K562 (cell line): ENCODE measurements at regions not wholly inside any gene's neighbourhood (a gene's known extent, or its start where the extent isn't known, plus 50 kb on each side); places are given as distances from the start of the nearest gene placed in this dataset.

ENCODE experiments used
- ATAC-seq: fragments of 200-7000 bp; cut with Tn5 transposase; 3 replicates; pipeline ENCODE4 v1.9.1; 2020; ENCODE audit warnings: moderate library complexity
- BruUV-seq: library from RNA; stranded (reverse); fragments of 400-500 nt; replicated peaks from 2 replicates; lab custom pipeline; 2021; lab: Mats Ljungman, UMichigan
- CTCF ChIA-PET: fragments of 300-600 bp; formaldehyde crosslinking; extraction: SDS; loops from one replicate; lab custom pipeline; 2021; ENCODE audit warnings: low intra/inter-chr PET ratio; lab: Yijun Ruan, JAX
- POLR2A ChIA-PET: fragments of 300-600, 350-650 bp; sonication (Branson Sonifier 250); formaldehyde crosslinking; extraction: SDS; loops from one replicate; lab custom pipeline; 2021; ENCODE audit warnings: antibody characterized with exemption, inconsistent platforms; lab: Yijun Ruan, JAX
- DNase-seq, 4 experiments: peaks; one replicate each; pipeline versions ENCODE4 v3.0.0 to v3.0.0-alpha.2; 2011 to 2018; ENCODE audit warnings: low spot score in 3 of 4, mixed read lengths in 3 of 4; ENCODE audit errors: extremely low read depth in 1 of 4
- FAIRE-seq: peaks from 2 replicates; lab custom pipeline; 2011; peaks lifted over from hg19 to GRCh38; lab: Jason Lieb, UNC
- H2AFZ ChIP-seq: 2 replicates; pipeline ENCODE4 v1.6.0; 2011; ENCODE audit warnings: low read depth, low read length, control low read depth, inconsistent platforms
- H3K27ac ChIP-seq: fragments of 200-600 bp; 3 replicates; pipeline ENCODE4 v1.8.0; 2011; ENCODE audit warnings: low read depth, mild to moderate bottlenecking, control low read depth, inconsistent platforms, low read length, moderate library complexity, mixed read lengths; ENCODE audit errors: extremely low read depth
- H3K27me3 ChIP-seq, 2 experiments: fragments of 300-600 bp in 1 of 2; 2 replicates in 1 of 2; 3 replicates in 1 of 2; pipeline versions ENCODE4 v1.6.0 to v1.8.0; 2011; ENCODE audit warnings: inconsistent platforms in 2 of 2, low read length in 2 of 2, mild to moderate bottlenecking in 1 of 2, mixed read lengths in 1 of 2, moderate library complexity in 1 of 2; ENCODE audit not compliant: control insufficient read depth in 2 of 2, insufficient read depth in 2 of 2
- H3K36me3 ChIP-seq: fragments of 300-600 bp; 3 replicates; pipeline ENCODE4 v1.8.0; 2011; ENCODE audit warnings: mild to moderate bottlenecking, low read length, inconsistent platforms; ENCODE audit not compliant: control insufficient read depth, insufficient read depth
- H3K4me1 ChIP-seq, 2 experiments: fragments of 200-600 bp in 1 of 2; replicated peaks in 1 of 2; 2 replicates in 1 of 2; 3 replicates in 1 of 2; pipeline versions ENCODE4 v1.5.1 to v1.8.0; 2011; ENCODE audit warnings: inconsistent platforms in 2 of 2, low read length in 2 of 2, mild to moderate bottlenecking in 1 of 2, mixed read lengths in 1 of 2, moderate library complexity in 1 of 2; ENCODE audit not compliant: control insufficient read depth in 2 of 2, insufficient read depth in 2 of 2
- H3K4me2 ChIP-seq: 2 replicates; pipeline ENCODE4 v1.6.1; 2011; ENCODE audit warnings: low read length, control low read depth, inconsistent platforms, mixed read lengths; ENCODE audit not compliant: insufficient read depth
- H3K4me3 ChIP-seq: fragments of 200-600 bp; sonication (generic), shearing (Covaris generic); 2 replicates; pipeline ENCODE4 v1.5.1; 2016; ENCODE audit warnings: control low read depth, inconsistent platforms
- H3K79me2 ChIP-seq: fragments of 200-600 bp; 3 replicates; pipeline ENCODE4 v1.8.0; 2011; ENCODE audit warnings: low read length, inconsistent platforms; ENCODE audit not compliant: control insufficient read depth, insufficient read depth
- H3K9ac ChIP-seq, 2 experiments: 2 replicates each; pipeline versions ENCODE4 v1.6.0 to v1.6.1; 2011; ENCODE audit warnings: low read depth in 2 of 2, low read length in 2 of 2, control low read depth in 1 of 2, inconsistent platforms in 1 of 2, mild to moderate bottlenecking in 1 of 2, mixed read lengths in 1 of 2; ENCODE audit not compliant: insufficient read depth in 1 of 2
- H3K9me1 ChIP-seq: one replicate; pipeline ENCODE4 v1.6.0; 2011; ENCODE audit warnings: inconsistent platforms, mild to moderate bottlenecking, low read length, moderate library complexity; ENCODE audit not compliant: control insufficient read depth, insufficient read depth
- H3K9me3 ChIP-seq: replicated peaks from 2 replicates; pipeline ENCODE4 v1.5.1; 2011; ENCODE audit warnings: low read depth, low read length, inconsistent platforms; ENCODE audit not compliant: control insufficient read depth, insufficient read depth
- H4K20me1 ChIP-seq: replicated peaks from 2 replicates; pipeline ENCODE4 v1.6.1; 2011; ENCODE audit warnings: low read length, inconsistent platforms, mixed read lengths; ENCODE audit not compliant: control insufficient read depth, insufficient read depth
- PRMT5 ChIP-seq: sonication (generic); formaldehyde crosslinking; IDR thresholded peaks from 2 replicates; pipeline ENCODE4 v1.5.0; 2020; ENCODE audit warnings: missing genetic modification reagents
- ZNF212 ChIP-seq: fragments of 450-650 bp; formaldehyde crosslinking; IDR thresholded peaks from 2 replicates; pipeline ENCODE4 v1.4.0; 2020; ENCODE audit warnings: mild to moderate bottlenecking
- WGBS: fragments of 100-300 bp; shearing (Covaris generic); methylation state at CpG from one replicate; pipeline ENCODE4 v1.1.6; 2016; ENCODE audit warnings: low coverage, mixed read lengths; ENCODE audit not compliant: insufficient coverage; ENCODE audit errors: missing lambda C conversion rate; 5-methylcytosine and 5-hydroxymethylcytosine counted together
- in situ Hi-C: fragments of 300-500 bp; cut with MboI; formaldehyde crosslinking; loops from 4 replicates; pipeline ENCODE4 v1.15.0; 2018; ENCODE audit warnings: inconsistent platforms, mixed read lengths
- intact Hi-C: fragments of 100-400 bp; cut with micrococcal nuclease; formaldehyde crosslinking; loops from 2 replicates; pipeline ENCODE4 v1.14.2; 2022
- TF ChIP-seq, protein P1 (sequence below), 2 experiments: fragments of 450-650 bp; IDR thresholded peaks; 2 replicates each; pipeline ENCODE4 v1.6.1; 2018; ENCODE audit warnings: mild to moderate bottlenecking in 2 of 2, low read depth in 1 of 2; ENCODE audit not compliant: partially characterized antibody in 2 of 2

GRCh38 chr4:58981828-58982227, 1871.6 kb upstream of the IGFBP7 start:
- H3K79me2 ChIP-seq: no peaks in the 10 kb centered on the region
- H3K4me2 ChIP-seq: no peak overlapping the region
- TF ChIP-seq ZNF212 (CRISPR knock-in tag): no peak
- ATAC-seq (no peak), FAIRE-seq (no peak), DNase-seq (no peak)
- H3K27ac ChIP-seq: no peak overlapping the region
- no peaks in the 10 kb centered on the region for H3K9me1 ChIP-seq
- no peak overlapping the region for H3K4me3 ChIP-seq
- no peak overlapping the region for H3K9ac ChIP-seq
- H4K20me1 ChIP-seq: no peaks in the 10 kb centered on the region
- no peaks in the 10 kb centered on the region for H3K27me3 ChIP-seq
- H3K36me3 ChIP-seq: no peaks in the 10 kb centered on the region
- ChIA-PET CTCF (no interaction called here), POLR2A (no interaction called here)
- no peak overlapping the region for H2AFZ ChIP-seq
- no peaks in the 10 kb centered on the region for H3K9me3 ChIP-seq
- no peaks in the 10 kb centered on the region for H3K4me1 ChIP-seq
- intact Hi-C loops: no loop called here
- BruUV-seq: no TSS peak
- WGBS: 0% methylated on average over 1 of the region's 1 CpG
- in situ Hi-C loops: no loop called here

GRCh38 chr4:58983887-58984286, 1873.7 kb upstream of the IGFBP7 start:
- POLR2A ChIA-PET: no interaction called here
- TF ChIP-seq PRMT5: no peak
- TF ChIP-seq, protein P1, sequence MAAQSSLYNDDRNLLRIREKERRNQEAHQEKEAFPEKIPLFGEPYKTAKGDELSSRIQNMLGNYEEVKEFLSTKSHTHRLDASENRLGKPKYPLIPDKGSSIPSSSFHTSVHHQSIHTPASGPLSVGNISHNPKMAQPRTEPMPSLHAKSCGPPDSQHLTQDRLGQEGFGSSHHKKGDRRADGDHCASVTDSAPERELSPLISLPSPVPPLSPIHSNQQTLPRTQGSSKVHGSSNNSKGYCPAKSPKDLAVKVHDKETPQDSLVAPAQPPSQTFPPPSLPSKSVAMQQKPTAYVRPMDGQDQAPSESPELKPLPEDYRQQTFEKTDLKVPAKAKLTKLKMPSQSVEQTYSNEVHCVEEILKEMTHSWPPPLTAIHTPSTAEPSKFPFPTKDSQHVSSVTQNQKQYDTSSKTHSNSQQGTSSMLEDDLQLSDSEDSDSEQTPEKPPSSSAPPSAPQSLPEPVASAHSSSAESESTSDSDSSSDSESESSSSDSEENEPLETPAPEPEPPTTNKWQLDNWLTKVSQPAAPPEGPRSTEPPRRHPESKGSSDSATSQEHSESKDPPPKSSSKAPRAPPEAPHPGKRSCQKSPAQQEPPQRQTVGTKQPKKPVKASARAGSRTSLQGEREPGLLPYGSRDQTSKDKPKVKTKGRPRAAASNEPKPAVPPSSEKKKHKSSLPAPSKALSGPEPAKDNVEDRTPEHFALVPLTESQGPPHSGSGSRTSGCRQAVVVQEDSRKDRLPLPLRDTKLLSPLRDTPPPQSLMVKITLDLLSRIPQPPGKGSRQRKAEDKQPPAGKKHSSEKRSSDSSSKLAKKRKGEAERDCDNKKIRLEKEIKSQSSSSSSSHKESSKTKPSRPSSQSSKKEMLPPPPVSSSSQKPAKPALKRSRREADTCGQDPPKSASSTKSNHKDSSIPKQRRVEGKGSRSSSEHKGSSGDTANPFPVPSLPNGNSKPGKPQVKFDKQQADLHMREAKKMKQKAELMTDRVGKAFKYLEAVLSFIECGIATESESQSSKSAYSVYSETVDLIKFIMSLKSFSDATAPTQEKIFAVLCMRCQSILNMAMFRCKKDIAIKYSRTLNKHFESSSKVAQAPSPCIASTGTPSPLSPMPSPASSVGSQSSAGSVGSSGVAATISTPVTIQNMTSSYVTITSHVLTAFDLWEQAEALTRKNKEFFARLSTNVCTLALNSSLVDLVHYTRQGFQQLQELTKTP (IDR thresholded peaks at IDR 0.05; ENCODE audit: low read depth in 1 of 2, partially characterized antibody in 2 of 2): no peak
- WGBS: 0% methylated on average over 3 of the region's 3 CpGs
- Histone ChIP-seq H3K27me3 (no peaks in the 10 kb centered on the region), H3K27ac (no peak overlapping the region), H3K9ac (no peak overlapping the region), H3K4me2 (no peak overlapping the region), H3K4me3 (no peak overlapping the region), H3K79me2 (no peaks in the 10 kb centered on the region), H3K9me3 (no peaks in the 10 kb centered on the region), H2AFZ (no peak overlapping the region), H3K9me1 (no peaks in the 10 kb centered on the region), H3K4me1 (no peaks in the 10 kb centered on the region), H4K20me1 (no peaks in the 10 kb centered on the region), H3K36me3 (no peaks in the 10 kb centered on the region)
- intact Hi-C loops: no loop called here
- CTCF ChIA-PET: no interaction called here
- in situ Hi-C loops: no loop called here
- ATAC-seq (no peak), FAIRE-seq (no peak), DNase-seq (no peak)
- BruUV-seq: no TSS peak
